Liver (tissue), 8 donors: ENCODE measurements at regions not wholly inside any gene's neighbourhood (a gene's known extent, or its start where the extent isn't known, plus 50 kb on each side); places are given as distances from the start of the nearest gene placed in this dataset.

Experiments used
- DNase-seq: peaks from one replicate; pipeline ENCODE4 v3.0.0-alpha.2; 2017; ENCODE audit warnings: low spot score
- H3K27ac ChIP-seq, 2 donors: one replicate each; pipeline ENCODE4 v1.7.0; 2013; ENCODE audit warnings: inconsistent platforms in 2 of 2, low read length in 2 of 2, control low read depth in 1 of 2, low read depth in 1 of 2, mild to moderate bottlenecking in 1 of 2
- H3K27me3 ChIP-seq, 4 donors: one replicate each; pipeline versions ENCODE4 v1.6.1 to v1.7.0; 2013; ENCODE audit warnings: low read length in 3 of 4, inconsistent platforms in 1 of 4, mild to moderate bottlenecking in 1 of 4, moderate library complexity in 1 of 4; ENCODE audit not compliant: control insufficient read depth in 4 of 4, insufficient read depth in 4 of 4
- H3K36me3 ChIP-seq, 4 donors: one replicate each; pipeline versions ENCODE4 v1.6.1 to v1.7.0; 2013; ENCODE audit warnings: low read length in 3 of 4, mild to moderate bottlenecking in 3 of 4, low read depth in 1 of 4, moderate library complexity in 1 of 4; ENCODE audit not compliant: control insufficient read depth in 4 of 4, insufficient read depth in 3 of 4
- H3K4me1 ChIP-seq, 4 donors: one replicate each; pipeline versions ENCODE4 v1.6.1 to v1.7.0; 2013; ENCODE audit warnings: low read length in 3 of 4, mild to moderate bottlenecking in 3 of 4, moderate library complexity in 1 of 4; ENCODE audit not compliant: control insufficient read depth in 4 of 4, insufficient read depth in 4 of 4
- H3K4me3 ChIP-seq, 3 donors: one replicate each; pipeline versions ENCODE4 v1.6.1 to v1.7.0; 2013; ENCODE audit warnings: low read length in 3 of 3, control low read depth in 1 of 3, low read depth in 1 of 3, mild to moderate bottlenecking in 1 of 3
- H3K9ac ChIP-seq, 2 donors: one replicate each; pipeline ENCODE4 v1.7.0; 2013; ENCODE audit warnings: low read length in 2 of 2, mild to moderate bottlenecking in 2 of 2, moderate library complexity in 2 of 2, control low read depth in 1 of 2, low read depth in 1 of 2
- H3K9me3 ChIP-seq, 4 donors: one replicate each; pipeline versions ENCODE4 v1.6.1 to v1.7.0; 2013; ENCODE audit warnings: low read length in 3 of 4; ENCODE audit not compliant: control insufficient read depth in 4 of 4
- ATF3 ChIP-seq: IDR thresholded peaks from 2 replicates; pipeline ENCODE4 v1.6.1; 2016; ENCODE audit warnings: antibody characterized with exemption
- EGR1 ChIP-seq, 2 donors: IDR thresholded peaks; 2 replicates each; pipeline ENCODE4 v1.6.1; 2016 to 2018; ENCODE audit warnings: antibody characterized with exemption in 2 of 2, low read depth in 2 of 2
- FOXA1 ChIP-seq: IDR thresholded peaks from 2 replicates; pipeline ENCODE4 v1.6.1; 2016; ENCODE audit warnings: antibody characterized with exemption
- FOXA2 ChIP-seq: IDR thresholded peaks from 2 replicates; pipeline ENCODE4 v1.6.1; 2016; ENCODE audit warnings: antibody characterized with exemption
- GABPA ChIP-seq, 2 donors: IDR thresholded peaks in 1 of 2; conservative IDR thresholded peaks in 1 of 2; 2 replicates each; pipeline ENCODE4 v1.6.1; 2016; ENCODE audit warnings: antibody characterized with exemption in 2 of 2, mild to moderate bottlenecking in 1 of 2, moderate library complexity in 1 of 2
- HNF4A ChIP-seq, 2 donors: conservative IDR thresholded peaks; 2 replicates each; pipeline ENCODE4 v1.6.1; 2016; ENCODE audit warnings: antibody characterized with exemption in 2 of 2, mild to moderate bottlenecking in 2 of 2
- HNF4G ChIP-seq: IDR thresholded peaks from 2 replicates; pipeline ENCODE4 v1.6.1; 2016; ENCODE audit warnings: antibody characterized with exemption
- JUND ChIP-seq, 2 donors: IDR thresholded peaks; 2 replicates each; pipeline ENCODE4 v1.6.1; 2016; ENCODE audit warnings: antibody characterized with exemption in 2 of 2
- NR2F2 ChIP-seq: IDR thresholded peaks from 2 replicates; pipeline ENCODE4 v1.6.1; 2016; ENCODE audit warnings: antibody characterized with exemption
- RAD21 ChIP-seq, 2 donors: IDR thresholded peaks; 2 replicates each; pipeline ENCODE4 v1.6.1; 2016; ENCODE audit warnings: antibody characterized with exemption in 2 of 2, mild to moderate bottlenecking in 2 of 2
- RXRA ChIP-seq, 2 donors: IDR thresholded peaks; 2 replicates each; pipeline ENCODE4 v1.6.1; 2017 to 2018; ENCODE audit warnings: antibody characterized with exemption in 2 of 2, mild to moderate bottlenecking in 1 of 2
- SP1 ChIP-seq: IDR thresholded peaks from 2 replicates; pipeline ENCODE4 v1.6.1; 2018; ENCODE audit warnings: antibody characterized with exemption, mild to moderate bottlenecking
- TAF1 ChIP-seq: conservative IDR thresholded peaks from 2 replicates; pipeline ENCODE4 v1.6.1; 2016; ENCODE audit warnings: antibody characterized with exemption, mild to moderate bottlenecking
- YY1 ChIP-seq: IDR thresholded peaks from 2 replicates; pipeline ENCODE4 v1.6.1; 2016; ENCODE audit warnings: antibody characterized with exemption, mild to moderate bottlenecking
- WGBS: extraction: QIAGEN DNeasy Blood & Tissue Kit; methylation state at CpG from one replicate; pipeline ENCODE4 v1.1.7; 2013; 5-methylcytosine and 5-hydroxymethylcytosine counted together
- TF ChIP-seq, protein P1 (sequence below): IDR thresholded peaks from 2 replicates; pipeline ENCODE4 v1.6.1; 2016; ENCODE audit warnings: antibody characterized with exemption
- TF ChIP-seq, protein P2 (sequence below): IDR thresholded peaks from 2 replicates; pipeline ENCODE4 v1.6.1; 2016; ENCODE audit warnings: antibody characterized with exemption
- TF ChIP-seq, protein P3 (sequence below): fragments of 150-350 bp; IDR thresholded peaks from 2 replicates; pipeline ENCODE4 v1.5.1; 2017; ENCODE audit warnings: improper control_type of control experiment, low read depth, low read length; ENCODE audit not compliant: missing input control
- TF ChIP-seq, protein P4 (sequence below): IDR thresholded peaks from 2 replicates; pipeline ENCODE4 v1.6.1; 2016; ENCODE audit warnings: antibody characterized with exemption, mild to moderate bottlenecking
- donor health status: healthy.
- donor health status: healthy.
- donor health status: healthy.
- donor health status: healthy.
- donor health status: healthy.

DNA sequence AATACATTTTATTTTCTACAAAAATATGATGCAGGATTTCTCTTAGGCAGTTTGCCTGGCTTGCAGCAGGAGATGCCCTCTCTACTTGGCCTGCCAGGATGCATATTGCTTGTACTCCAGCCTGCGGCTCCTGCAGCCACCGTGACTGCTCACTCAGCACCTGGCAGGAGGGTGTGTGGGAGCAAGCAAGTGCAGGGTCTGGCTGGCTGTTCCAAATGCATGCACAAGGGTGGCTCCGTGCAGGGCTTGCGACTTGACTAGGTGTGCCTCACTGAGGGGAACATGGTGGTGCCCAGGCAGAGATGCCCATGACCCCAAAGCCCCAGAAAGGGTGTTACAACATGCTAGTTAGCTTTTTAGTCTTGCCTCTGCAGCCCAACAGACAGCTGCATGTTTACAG is 1240.2 kb upstream of the ALCAM start (continued):
- TF ChIP-seq, protein P1, sequence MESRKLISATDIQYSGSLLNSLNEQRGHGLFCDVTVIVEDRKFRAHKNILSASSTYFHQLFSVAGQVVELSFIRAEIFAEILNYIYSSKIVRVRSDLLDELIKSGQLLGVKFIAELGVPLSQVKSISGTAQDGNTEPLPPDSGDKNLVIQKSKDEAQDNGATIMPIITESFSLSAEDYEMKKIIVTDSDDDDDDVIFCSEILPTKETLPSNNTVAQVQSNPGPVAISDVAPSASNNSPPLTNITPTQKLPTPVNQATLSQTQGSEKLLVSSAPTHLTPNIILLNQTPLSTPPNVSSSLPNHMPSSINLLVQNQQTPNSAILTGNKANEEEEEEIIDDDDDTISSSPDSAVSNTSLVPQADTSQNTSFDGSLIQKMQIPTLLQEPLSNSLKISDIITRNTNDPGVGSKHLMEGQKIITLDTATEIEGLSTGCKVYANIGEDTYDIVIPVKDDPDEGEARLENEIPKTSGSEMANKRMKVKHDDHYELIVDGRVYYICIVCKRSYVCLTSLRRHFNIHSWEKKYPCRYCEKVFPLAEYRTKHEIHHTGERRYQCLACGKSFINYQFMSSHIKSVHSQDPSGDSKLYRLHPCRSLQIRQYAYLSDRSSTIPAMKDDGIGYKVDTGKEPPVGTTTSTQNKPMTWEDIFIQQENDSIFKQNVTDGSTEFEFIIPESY: no peak

DNA sequence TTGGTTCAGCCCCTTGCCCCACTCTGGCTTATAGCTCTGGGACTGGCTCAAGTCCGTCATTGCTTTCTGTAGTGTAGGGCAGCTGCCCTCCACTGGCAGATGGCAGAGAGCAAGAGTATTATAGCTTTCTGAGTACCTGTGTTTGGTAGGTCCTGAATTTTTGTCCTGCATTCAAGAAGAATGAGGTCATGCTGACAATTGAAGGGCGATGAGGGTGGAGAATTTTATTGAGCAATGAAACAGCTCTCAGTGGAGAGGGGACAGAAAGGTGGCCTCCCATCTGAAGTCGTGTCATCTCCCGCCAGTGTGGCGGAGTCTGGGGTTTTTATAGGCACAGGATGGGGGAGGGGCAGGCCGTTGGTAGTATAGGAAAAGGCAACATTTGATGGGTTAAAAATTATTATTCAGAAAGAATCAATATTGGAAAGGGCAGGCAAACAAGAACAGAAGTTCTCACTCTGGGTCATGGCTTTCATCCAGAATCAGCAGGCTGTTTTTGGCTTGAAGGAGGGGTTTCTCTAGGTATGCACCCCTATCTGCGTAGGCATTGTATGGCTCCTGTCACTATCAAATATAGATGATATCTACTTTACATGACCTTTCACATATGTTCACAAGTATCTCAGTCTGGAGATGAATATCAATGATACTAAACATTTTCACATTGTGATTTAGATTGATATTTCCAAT is 1239.7 kb upstream of the ALCAM start:
- Histone ChIP-seq H3K27me3 (no peaks in the 10 kb centered on the region), H3K27ac (peak overlapping the region; percentile 48 to 64), H3K4me3 (peak overlapping the region in 2 of 3 donors; percentile 31 to 56), H3K9me3 (peaks cover 0 to 2% (median 0%) of the 10 kb centered on the region in 4 donors), H3K36me3 (no peaks in the 10 kb centered on the region), H3K4me1 (peaks cover 3 to 22% (median 10%) of the 10 kb centered on the region in 4 donors), H3K9ac (no peak overlapping the region)
- WGBS: 35% methylated on average over 7 of the region's 7 CpGs
- no peak for TF ChIP-seq TAF1
- peak; percentile 26 for TF ChIP-seq FOXA2
- TF ChIP-seq JUND (IDR thresholded peaks at IDR 0.05): peak; percentile 95 to 98
- TF ChIP-seq, protein P2, sequence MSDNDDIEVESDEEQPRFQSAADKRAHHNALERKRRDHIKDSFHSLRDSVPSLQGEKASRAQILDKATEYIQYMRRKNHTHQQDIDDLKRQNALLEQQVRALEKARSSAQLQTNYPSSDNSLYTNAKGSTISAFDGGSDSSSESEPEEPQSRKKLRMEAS: peak; percentile 38
- no peak for TF ChIP-seq NR2F2
- TF ChIP-seq HNF4G: peak; percentile 27
- peak; percentile 13 for TF ChIP-seq FOXA1
- no peak for TF ChIP-seq GABPA (IDR thresholded peaks at IDR 0.05 in 1 of 2, conservative IDR thresholded peaks at IDR 0.05 in 1 of 2)
- peak in 1 of 2 donors; percentile 7 for TF ChIP-seq EGR1 (IDR thresholded peaks at IDR 0.05; ENCODE audit: low read depth in 2 of 2)
- TF ChIP-seq YY1: peak; percentile 83
- peak; percentile 1 to 66 for TF ChIP-seq HNF4A (conservative IDR thresholded peaks at IDR 0.05)
- TF ChIP-seq, protein P1: no peak
- TF ChIP-seq, protein P3, sequence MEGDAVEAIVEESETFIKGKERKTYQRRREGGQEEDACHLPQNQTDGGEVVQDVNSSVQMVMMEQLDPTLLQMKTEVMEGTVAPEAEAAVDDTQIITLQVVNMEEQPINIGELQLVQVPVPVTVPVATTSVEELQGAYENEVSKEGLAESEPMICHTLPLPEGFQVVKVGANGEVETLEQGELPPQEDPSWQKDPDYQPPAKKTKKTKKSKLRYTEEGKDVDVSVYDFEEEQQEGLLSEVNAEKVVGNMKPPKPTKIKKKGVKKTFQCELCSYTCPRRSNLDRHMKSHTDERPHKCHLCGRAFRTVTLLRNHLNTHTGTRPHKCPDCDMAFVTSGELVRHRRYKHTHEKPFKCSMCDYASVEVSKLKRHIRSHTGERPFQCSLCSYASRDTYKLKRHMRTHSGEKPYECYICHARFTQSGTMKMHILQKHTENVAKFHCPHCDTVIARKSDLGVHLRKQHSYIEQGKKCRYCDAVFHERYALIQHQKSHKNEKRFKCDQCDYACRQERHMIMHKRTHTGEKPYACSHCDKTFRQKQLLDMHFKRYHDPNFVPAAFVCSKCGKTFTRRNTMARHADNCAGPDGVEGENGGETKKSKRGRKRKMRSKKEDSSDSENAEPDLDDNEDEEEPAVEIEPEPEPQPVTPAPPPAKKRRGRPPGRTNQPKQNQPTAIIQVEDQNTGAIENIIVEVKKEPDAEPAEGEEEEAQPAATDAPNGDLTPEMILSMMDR: peak; percentile 32
- TF ChIP-seq SP1: peak; percentile 67
- TF ChIP-seq ATF3: peak; percentile 79
- TF ChIP-seq RAD21 (IDR thresholded peaks at IDR 0.05): peak; percentile 72 to 79
- TF ChIP-seq, protein P4, sequence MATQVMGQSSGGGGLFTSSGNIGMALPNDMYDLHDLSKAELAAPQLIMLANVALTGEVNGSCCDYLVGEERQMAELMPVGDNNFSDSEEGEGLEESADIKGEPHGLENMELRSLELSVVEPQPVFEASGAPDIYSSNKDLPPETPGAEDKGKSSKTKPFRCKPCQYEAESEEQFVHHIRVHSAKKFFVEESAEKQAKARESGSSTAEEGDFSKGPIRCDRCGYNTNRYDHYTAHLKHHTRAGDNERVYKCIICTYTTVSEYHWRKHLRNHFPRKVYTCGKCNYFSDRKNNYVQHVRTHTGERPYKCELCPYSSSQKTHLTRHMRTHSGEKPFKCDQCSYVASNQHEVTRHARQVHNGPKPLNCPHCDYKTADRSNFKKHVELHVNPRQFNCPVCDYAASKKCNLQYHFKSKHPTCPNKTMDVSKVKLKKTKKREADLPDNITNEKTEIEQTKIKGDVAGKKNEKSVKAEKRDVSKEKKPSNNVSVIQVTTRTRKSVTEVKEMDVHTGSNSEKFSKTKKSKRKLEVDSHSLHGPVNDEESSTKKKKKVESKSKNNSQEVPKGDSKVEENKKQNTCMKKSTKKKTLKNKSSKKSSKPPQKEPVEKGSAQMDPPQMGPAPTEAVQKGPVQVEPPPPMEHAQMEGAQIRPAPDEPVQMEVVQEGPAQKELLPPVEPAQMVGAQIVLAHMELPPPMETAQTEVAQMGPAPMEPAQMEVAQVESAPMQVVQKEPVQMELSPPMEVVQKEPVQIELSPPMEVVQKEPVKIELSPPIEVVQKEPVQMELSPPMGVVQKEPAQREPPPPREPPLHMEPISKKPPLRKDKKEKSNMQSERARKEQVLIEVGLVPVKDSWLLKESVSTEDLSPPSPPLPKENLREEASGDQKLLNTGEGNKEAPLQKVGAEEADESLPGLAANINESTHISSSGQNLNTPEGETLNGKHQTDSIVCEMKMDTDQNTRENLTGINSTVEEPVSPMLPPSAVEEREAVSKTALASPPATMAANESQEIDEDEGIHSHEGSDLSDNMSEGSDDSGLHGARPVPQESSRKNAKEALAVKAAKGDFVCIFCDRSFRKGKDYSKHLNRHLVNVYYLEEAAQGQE: no peak
- peak; percentile 75 to 76 for TF ChIP-seq RXRA (IDR thresholded peaks at IDR 0.05)
- no peak for DNase-seq
